Testis (tissue), 2 donors: ENCODE measurements at regions not wholly inside any gene's neighbourhood (a gene's known extent, or its start where the extent isn't known, plus 50 kb on each side); places are given as distances from the start of the nearest gene placed in this dataset.

Experiments
- CTCF ChIP-seq, 3 experiments: fragments of 450-650 bp in 2 of 3; fragments of 200-600 bp in 1 of 3; sonication (generic) in 1 of 3; IDR thresholded peaks; one replicate each; pipeline ENCODE4 v1.5.1; 2016 to 2019; ENCODE audit warnings: antibody characterized with exemption in 3 of 3, mild to moderate bottlenecking in 2 of 3, moderate library complexity in 1 of 3
- POLR2A ChIP-seq: fragments of 450-650 bp; IDR thresholded peaks from one replicate; pipeline ENCODE4 v1.6.1; 2017; ENCODE audit warnings: antibody characterized with exemption, mild to moderate bottlenecking, moderate library complexity

GRCh38 chr9:99335280-99335679 is 113.2 kb downstream of the SEC61B start:
- no peak for TF ChIP-seq CTCF (IDR thresholded peaks at IDR 0.05)
- no peak for TF ChIP-seq POLR2A
